Spleen (tissue), 7 donors: ENCODE measurements at regions not wholly inside any gene's neighbourhood (a gene's known extent, or its start where the extent isn't known, plus 50 kb on each side); places are given as distances from the start of the nearest gene placed in this dataset.

Experiments
- CTCF ChIP-seq, 11 experiments: fragments of 200-600 bp in 7 of 11; fragments of 450-650 bp in 4 of 11; sonication (generic) in 4 of 11; IDR thresholded peaks in 8 of 11; conservative IDR thresholded peaks in 3 of 11; 1 replicate in 7 of 11; 2 replicates in 4 of 11; pipeline versions ENCODE4 v1.4.0 to v1.8.0; 2016 to 2021; ENCODE audit warnings: antibody characterized with exemption in 11 of 11, inconsistent platforms in 4 of 11, mild to moderate bottlenecking in 1 of 11
- POLR2AphosphoS5 ChIP-seq, 3 donors: sonication (generic); formaldehyde crosslinking; IDR thresholded peaks; one replicate each; pipeline ENCODE4 v1.5.1; 2017; ENCODE audit warnings: antibody characterized with exemption in 3 of 3
- donor health status: DM: no; HTN: no; CAD: no; lungs with moderate emphysema.
- donor health status: DM: no; HTN: no; CAD: no.
- donor health status: DM: no; HTN: no; CAD: no.

- TF ChIP-seq POLR2AphosphoS5 (IDR thresholded peaks at IDR 0.05) (no peak), CTCF (IDR thresholded peaks at IDR 0.05 in 8 of 11, conservative IDR thresholded peaks at IDR 0.05 in 3 of 11) (no peak)
These were observed 149.0 kb downstream of the LACC1 start for GRCh38 chr13:44028734-44029133.
